HepG2 (cell line): ENCODE measurements at regions not wholly inside any gene's neighbourhood (a gene's known extent, or its start where the extent isn't known, plus 50 kb on each side); places are given as distances from the start of the nearest gene placed in this dataset.

ENCODE experiments used
- ATAC-seq: fragments of 200-7000 bp; cut with Tn5 transposase; 3 replicates; pipeline ENCODE4 v1.9.1; 2020; ENCODE audit warnings: mild to moderate bottlenecking, moderate library complexity
- BruUV-seq: library from RNA; stranded (reverse); fragments of 400-500 nt; replicated peaks from 2 replicates; lab custom pipeline; 2021; lab: Mats Ljungman, UMichigan
- CTCF ChIA-PET: fragments of 300-600 bp; formaldehyde crosslinking; extraction: SDS; loops from one replicate; lab custom pipeline; 2021; ENCODE audit warnings: low total read pairs, inconsistent platforms, low intra/inter-chr PET ratio; lab: Yijun Ruan, JAX
- POLR2A ChIA-PET: fragments of 350-600 bp; sonication (Branson Sonifier 250); formaldehyde crosslinking; loops from one replicate; lab custom pipeline; 2020; ENCODE audit warnings: antibody characterized with exemption, inconsistent platforms; lab: Yijun Ruan, JAX
- DNase-seq: peaks from one replicate; pipeline ENCODE4 v3.0.0-alpha.2; 2015; ENCODE audit warnings: low spot score
- FAIRE-seq: peaks from 3 replicates; lab custom pipeline; 2011; peaks lifted over from hg19 to GRCh38; lab: Jason Lieb, UNC
- H2AFZ ChIP-seq: one replicate; pipeline ENCODE4 v1.6.1; 2011; ENCODE audit warnings: low read length, inconsistent platforms
- H3K27ac ChIP-seq: fragments of 300-600 bp; 3 replicates; pipeline ENCODE4 v1.8.0; 2011; ENCODE audit warnings: mixed run types, mild to moderate bottlenecking, mixed read lengths, low read length, inconsistent platforms; ENCODE audit not compliant: insufficient read depth; ENCODE audit errors: extremely low read length
- H3K27me3 ChIP-seq, 2 experiments: fragments of 200-600 bp in 1 of 2; 2 replicates in 1 of 2; 3 replicates in 1 of 2; pipeline versions ENCODE4 v1.6.0 to v1.8.0; 2011; ENCODE audit warnings: low read length in 2 of 2, mild to moderate bottlenecking in 2 of 2, moderate library complexity in 2 of 2, inconsistent platforms in 1 of 2; ENCODE audit not compliant: insufficient read depth in 2 of 2, control insufficient read depth in 1 of 2
- H3K36me3 ChIP-seq, 2 experiments: fragments of 200-600 bp in 1 of 2; replicated peaks in 1 of 2; 2 replicates in 1 of 2; 3 replicates in 1 of 2; pipeline versions ENCODE4 v1.5.1 to v1.8.0; 2011; ENCODE audit warnings: low read length in 2 of 2, inconsistent platforms in 1 of 2; ENCODE audit not compliant: insufficient read depth in 2 of 2, control insufficient read depth in 1 of 2
- H3K4me1 ChIP-seq: 2 replicates; pipeline ENCODE4 v1.5.1; 2012; ENCODE audit warnings: low read length, inconsistent platforms; ENCODE audit not compliant: insufficient read depth
- H3K4me2 ChIP-seq: 2 replicates; pipeline ENCODE4 v1.6.0; 2011; ENCODE audit warnings: low read depth, low read length, inconsistent platforms
- H3K4me3 ChIP-seq, 3 experiments: fragments of 200-600 bp in 1 of 3; sonication (generic), shearing (Covaris generic) in 1 of 3; replicated peaks in 1 of 3; 2 replicates each; pipeline ENCODE4 v1.5.1; 2011 to 2016; ENCODE audit warnings: low read length in 3 of 3, inconsistent platforms in 2 of 3, low read depth in 2 of 3, mild to moderate bottlenecking in 2 of 3, control low read depth in 1 of 3, mixed read lengths in 1 of 3; ENCODE audit not compliant: insufficient read depth in 1 of 3
- H3K79me2 ChIP-seq: one replicate; pipeline ENCODE4 v1.6.1; 2011; ENCODE audit warnings: low read length, inconsistent platforms; ENCODE audit not compliant: insufficient read depth
- H3K9ac ChIP-seq: 2 replicates; pipeline ENCODE4 v1.6.0; 2011; ENCODE audit warnings: mild to moderate bottlenecking, low read depth, low read length, inconsistent platforms; ENCODE audit not compliant: insufficient read depth
- H3K9me3 ChIP-seq: 2 replicates; pipeline ENCODE4 v1.5.1; 2012; ENCODE audit warnings: mild to moderate bottlenecking, low read length
- H4K20me1 ChIP-seq: 2 replicates; pipeline ENCODE4 v1.6.0; 2011; ENCODE audit warnings: inconsistent platforms, mild to moderate bottlenecking, low read length, moderate library complexity; ENCODE audit not compliant: insufficient read depth
- CC2D1A ChIP-seq: sonication (generic); formaldehyde crosslinking; IDR thresholded peaks from 2 replicates; pipeline ENCODE4 v1.8.1; 2023; ENCODE audit warnings: mild to moderate bottlenecking, missing genetic modification reagents
- HMGA1 ChIP-seq: sonication (generic); formaldehyde crosslinking; conservative IDR thresholded peaks from 2 replicates; pipeline ENCODE4 v1.4.0; 2020; ENCODE audit warnings: missing genetic modification reagents
- KDM4B ChIP-seq: sonication (generic); formaldehyde crosslinking; IDR thresholded peaks from 2 replicates; pipeline ENCODE4 v1.4.0; 2020; ENCODE audit warnings: missing genetic modification reagents
- MAZ ChIP-seq, 2 experiments: sonication (generic) in 1 of 2; formaldehyde crosslinking in 1 of 2; IDR thresholded peaks; 2 replicates each; pipeline versions ENCODE4 v1.5.0 to v1.6.1; 2012 to 2020; ENCODE audit warnings: low read depth in 2 of 2, mild to moderate bottlenecking in 2 of 2, borderline replicate concordance in 1 of 2, improper control_type of control experiment in 1 of 2, low read length in 1 of 2, missing genetic modification reagents in 1 of 2, moderate library complexity in 1 of 2
- MLLT10 ChIP-seq: sonication (generic); formaldehyde crosslinking; IDR thresholded peaks from 2 replicates; pipeline ENCODE4 v1.4.0; 2020; ENCODE audit warnings: missing genetic modification reagents
- NRL ChIP-seq: sonication (generic); formaldehyde crosslinking; IDR thresholded peaks from 2 replicates; pipeline ENCODE4 v1.5.0; 2020; ENCODE audit warnings: missing genetic modification reagents, mild to moderate bottlenecking, moderate library complexity, borderline replicate concordance
- SRSF9 ChIP-seq: fragments of 200-400 bp; formaldehyde crosslinking; IDR thresholded peaks from 2 replicates; pipeline ENCODE4 v1.6.1; 2018; ENCODE audit warnings: borderline replicate concordance, mild to moderate bottlenecking, low read depth, low read length; ENCODE audit not compliant: insufficient read depth, poor library complexity, severe bottlenecking
- ZNF260 ChIP-seq: sonication (generic); formaldehyde crosslinking; IDR thresholded peaks from 2 replicates; pipeline ENCODE4 v1.4.0; 2020; ENCODE audit warnings: missing genetic modification reagents, low read depth, mild to moderate bottlenecking, borderline replicate concordance
- ZNF441 ChIP-seq: sonication (generic); formaldehyde crosslinking; IDR thresholded peaks from 2 replicates; pipeline ENCODE4 v1.7.0; 2021; ENCODE audit warnings: missing genetic modification reagents, borderline replicate concordance
- WGBS: methylation state at CpG from one replicate; pipeline ENCODE4 v1.1.6; 2017; ENCODE audit warnings: low lambda C conversion rate; 5-methylcytosine and 5-hydroxymethylcytosine counted together
- in situ Hi-C: cut with HindIII; loops from 2 replicates; pipeline ENCODE4 v1.10.0; 2017; ENCODE audit warnings: low pct_unique_long_range_greater_than_20kb; ENCODE audit not compliant: extremely low pct_ligation_motif_present
- intact Hi-C: fragments of 100-400 bp; cut with micrococcal nuclease; formaldehyde crosslinking; loops from one replicate; pipeline ENCODE4 v1.10.0; 2022; ENCODE audit not compliant: unreplicated experiment
- TF ChIP-seq, protein P1 (sequence below), 2 experiments: IDR thresholded peaks; 2 replicates each; pipeline ENCODE4 v1.6.1; 2011 to 2012; ENCODE audit warnings: low read length in 2 of 2, borderline replicate concordance in 1 of 2, low read depth in 1 of 2, mild to moderate bottlenecking in 1 of 2, moderate library complexity in 1 of 2
- TF ChIP-seq, protein P2 (sequence below): sonication (generic); formaldehyde crosslinking; IDR thresholded peaks from 2 replicates; pipeline ENCODE4 v1.4.0; 2020; ENCODE audit warnings: missing genetic modification reagents, borderline replicate concordance
- TF ChIP-seq, protein P3 (sequence below): sonication (generic); formaldehyde crosslinking; IDR thresholded peaks from 2 replicates; pipeline ENCODE4 v1.8.0; 2022; ENCODE audit warnings: missing genetic modification reagents, mild to moderate bottlenecking, borderline replicate concordance
- TF ChIP-seq, protein P4 (sequence below): sonication (generic); formaldehyde crosslinking; IDR thresholded peaks from 2 replicates; pipeline ENCODE4 v1.8.1; 2023; ENCODE audit warnings: mild to moderate bottlenecking, missing genetic modification reagents
- TF ChIP-seq, protein P5 (sequence below): IDR thresholded peaks from 2 replicates; pipeline ENCODE4 v1.6.1; 2016; ENCODE audit warnings: mild to moderate bottlenecking

DNA sequence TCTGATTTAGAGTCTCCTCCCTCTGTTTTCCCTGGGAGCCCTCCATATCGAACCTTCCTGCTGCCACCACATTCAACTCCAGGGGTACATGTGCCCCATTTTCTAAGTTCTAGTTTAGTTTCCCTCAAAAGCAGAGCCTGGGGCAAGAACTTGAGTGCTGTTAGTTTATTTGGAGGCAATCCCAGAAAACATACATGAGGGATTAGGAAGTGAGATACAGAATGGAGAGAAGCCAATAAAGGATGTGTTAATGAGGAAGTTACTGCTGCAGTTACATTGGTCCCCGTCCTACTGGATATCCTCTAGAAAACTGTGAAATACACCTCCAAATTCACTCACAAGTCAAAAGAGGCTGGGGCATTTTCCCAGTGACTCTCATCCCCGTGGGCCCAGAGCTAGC lies 159.4 kb upstream of the SMARCA2 start:
- H3K27me3 ChIP-seq: no peaks in the 10 kb centered on the region
- no peaks in the 10 kb centered on the region for H3K36me3 ChIP-seq
- H3K4me1 ChIP-seq: no peaks in the 10 kb centered on the region
- no peak for FAIRE-seq
- CTCF ChIA-PET: no interaction called here
- POLR2A ChIA-PET: no interaction called here
- no peak overlapping the region for H3K9ac ChIP-seq
- no peak overlapping the region for H2AFZ ChIP-seq
- WGBS: 0% methylated on average over 3 of the region's 3 CpGs
- no peak overlapping the region for H3K4me2 ChIP-seq
- DNase-seq: no peak
- H3K4me3 ChIP-seq: no peak overlapping the region
- BruUV-seq: no TSS peak
- intact Hi-C loops: no loop called here
- no peak for ATAC-seq
- no peaks in the 10 kb centered on the region for H4K20me1 ChIP-seq
- in situ Hi-C loops: no loop called here
- no peaks in the 10 kb centered on the region for H3K9me3 ChIP-seq
- H3K27ac ChIP-seq: no peak overlapping the region
- no peaks in the 10 kb centered on the region for H3K79me2 ChIP-seq
- no peak for TF ChIP-seq NRL
- TF ChIP-seq HMGA1 (CRISPR knock-in tag): no peak
- TF ChIP-seq, protein P1, sequence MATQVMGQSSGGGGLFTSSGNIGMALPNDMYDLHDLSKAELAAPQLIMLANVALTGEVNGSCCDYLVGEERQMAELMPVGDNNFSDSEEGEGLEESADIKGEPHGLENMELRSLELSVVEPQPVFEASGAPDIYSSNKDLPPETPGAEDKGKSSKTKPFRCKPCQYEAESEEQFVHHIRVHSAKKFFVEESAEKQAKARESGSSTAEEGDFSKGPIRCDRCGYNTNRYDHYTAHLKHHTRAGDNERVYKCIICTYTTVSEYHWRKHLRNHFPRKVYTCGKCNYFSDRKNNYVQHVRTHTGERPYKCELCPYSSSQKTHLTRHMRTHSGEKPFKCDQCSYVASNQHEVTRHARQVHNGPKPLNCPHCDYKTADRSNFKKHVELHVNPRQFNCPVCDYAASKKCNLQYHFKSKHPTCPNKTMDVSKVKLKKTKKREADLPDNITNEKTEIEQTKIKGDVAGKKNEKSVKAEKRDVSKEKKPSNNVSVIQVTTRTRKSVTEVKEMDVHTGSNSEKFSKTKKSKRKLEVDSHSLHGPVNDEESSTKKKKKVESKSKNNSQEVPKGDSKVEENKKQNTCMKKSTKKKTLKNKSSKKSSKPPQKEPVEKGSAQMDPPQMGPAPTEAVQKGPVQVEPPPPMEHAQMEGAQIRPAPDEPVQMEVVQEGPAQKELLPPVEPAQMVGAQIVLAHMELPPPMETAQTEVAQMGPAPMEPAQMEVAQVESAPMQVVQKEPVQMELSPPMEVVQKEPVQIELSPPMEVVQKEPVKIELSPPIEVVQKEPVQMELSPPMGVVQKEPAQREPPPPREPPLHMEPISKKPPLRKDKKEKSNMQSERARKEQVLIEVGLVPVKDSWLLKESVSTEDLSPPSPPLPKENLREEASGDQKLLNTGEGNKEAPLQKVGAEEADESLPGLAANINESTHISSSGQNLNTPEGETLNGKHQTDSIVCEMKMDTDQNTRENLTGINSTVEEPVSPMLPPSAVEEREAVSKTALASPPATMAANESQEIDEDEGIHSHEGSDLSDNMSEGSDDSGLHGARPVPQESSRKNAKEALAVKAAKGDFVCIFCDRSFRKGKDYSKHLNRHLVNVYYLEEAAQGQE (IDR thresholded peaks at IDR 0.05; ENCODE audit: borderline replicate concordance in 1 of 2, low read depth in 1 of 2, low read length in 2 of 2): no peak
- no peak for TF ChIP-seq KDM4B (CRISPR knock-in tag)
- TF ChIP-seq CC2D1A (CRISPR knock-in tag): no peak
- TF ChIP-seq, protein P2, sequence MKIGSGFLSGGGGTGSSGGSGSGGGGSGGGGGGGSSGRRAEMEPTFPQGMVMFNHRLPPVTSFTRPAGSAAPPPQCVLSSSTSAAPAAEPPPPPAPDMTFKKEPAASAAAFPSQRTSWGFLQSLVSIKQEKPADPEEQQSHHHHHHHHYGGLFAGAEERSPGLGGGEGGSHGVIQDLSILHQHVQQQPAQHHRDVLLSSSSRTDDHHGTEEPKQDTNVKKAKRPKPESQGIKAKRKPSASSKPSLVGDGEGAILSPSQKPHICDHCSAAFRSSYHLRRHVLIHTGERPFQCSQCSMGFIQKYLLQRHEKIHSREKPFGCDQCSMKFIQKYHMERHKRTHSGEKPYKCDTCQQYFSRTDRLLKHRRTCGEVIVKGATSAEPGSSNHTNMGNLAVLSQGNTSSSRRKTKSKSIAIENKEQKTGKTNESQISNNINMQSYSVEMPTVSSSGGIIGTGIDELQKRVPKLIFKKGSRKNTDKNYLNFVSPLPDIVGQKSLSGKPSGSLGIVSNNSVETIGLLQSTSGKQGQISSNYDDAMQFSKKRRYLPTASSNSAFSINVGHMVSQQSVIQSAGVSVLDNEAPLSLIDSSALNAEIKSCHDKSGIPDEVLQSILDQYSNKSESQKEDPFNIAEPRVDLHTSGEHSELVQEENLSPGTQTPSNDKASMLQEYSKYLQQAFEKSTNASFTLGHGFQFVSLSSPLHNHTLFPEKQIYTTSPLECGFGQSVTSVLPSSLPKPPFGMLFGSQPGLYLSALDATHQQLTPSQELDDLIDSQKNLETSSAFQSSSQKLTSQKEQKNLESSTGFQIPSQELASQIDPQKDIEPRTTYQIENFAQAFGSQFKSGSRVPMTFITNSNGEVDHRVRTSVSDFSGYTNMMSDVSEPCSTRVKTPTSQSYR (CRISPR knock-in tag): no peak
- TF ChIP-seq, protein P3, sequence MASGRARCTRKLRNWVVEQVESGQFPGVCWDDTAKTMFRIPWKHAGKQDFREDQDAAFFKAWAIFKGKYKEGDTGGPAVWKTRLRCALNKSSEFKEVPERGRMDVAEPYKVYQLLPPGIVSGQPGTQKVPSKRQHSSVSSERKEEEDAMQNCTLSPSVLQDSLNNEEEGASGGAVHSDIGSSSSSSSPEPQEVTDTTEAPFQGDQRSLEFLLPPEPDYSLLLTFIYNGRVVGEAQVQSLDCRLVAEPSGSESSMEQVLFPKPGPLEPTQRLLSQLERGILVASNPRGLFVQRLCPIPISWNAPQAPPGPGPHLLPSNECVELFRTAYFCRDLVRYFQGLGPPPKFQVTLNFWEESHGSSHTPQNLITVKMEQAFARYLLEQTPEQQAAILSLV (CRISPR knock-in tag): no peak
- TF ChIP-seq, protein P4, sequence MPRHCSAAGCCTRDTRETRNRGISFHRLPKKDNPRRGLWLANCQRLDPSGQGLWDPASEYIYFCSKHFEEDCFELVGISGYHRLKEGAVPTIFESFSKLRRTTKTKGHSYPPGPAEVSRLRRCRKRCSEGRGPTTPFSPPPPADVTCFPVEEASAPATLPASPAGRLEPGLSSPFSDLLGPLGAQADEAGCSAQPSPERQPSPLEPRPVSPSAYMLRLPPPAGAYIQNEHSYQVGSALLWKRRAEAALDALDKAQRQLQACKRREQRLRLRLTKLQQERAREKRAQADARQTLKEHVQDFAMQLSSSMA (CRISPR knock-in tag): no peak
- TF ChIP-seq, protein P5, sequence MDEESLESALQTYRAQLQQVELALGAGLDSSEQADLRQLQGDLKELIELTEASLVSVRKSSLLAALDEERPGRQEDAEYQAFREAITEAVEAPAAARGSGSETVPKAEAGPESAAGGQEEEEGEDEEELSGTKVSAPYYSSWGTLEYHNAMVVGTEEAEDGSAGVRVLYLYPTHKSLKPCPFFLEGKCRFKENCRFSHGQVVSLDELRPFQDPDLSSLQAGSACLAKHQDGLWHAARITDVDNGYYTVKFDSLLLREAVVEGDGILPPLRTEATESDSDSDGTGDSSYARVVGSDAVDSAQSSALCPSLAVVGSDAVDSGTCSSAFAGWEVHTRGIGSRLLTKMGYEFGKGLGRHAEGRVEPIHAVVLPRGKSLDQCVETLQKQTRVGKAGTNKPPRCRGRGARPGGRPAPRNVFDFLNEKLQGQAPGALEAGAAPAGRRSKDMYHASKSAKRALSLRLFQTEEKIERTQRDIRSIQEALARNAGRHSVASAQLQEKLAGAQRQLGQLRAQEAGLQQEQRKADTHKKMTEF (CRISPR knock-in tag): no peak
- TF ChIP-seq ZNF441: no peak
- no peak for TF ChIP-seq MLLT10 (CRISPR knock-in tag)
- no peak for TF ChIP-seq MAZ (IDR thresholded peaks at IDR 0.05; ENCODE audit: borderline replicate concordance, low read depth, low read length)
- no peak for TF ChIP-seq MAZ (CRISPR knock-in tag; IDR thresholded peaks at IDR 0.05; ENCODE audit: low read depth)
- no peak for TF ChIP-seq ZNF260 (CRISPR knock-in tag)
- TF ChIP-seq SRSF9: no peak
